ENCODE measurements at regions not wholly inside any gene's neighbourhood (a gene's known extent, or its start where the extent isn't known, plus 50 kb on each side); places are given as distances from the start of the nearest gene placed in this dataset.

GRCh38 chr5:135234242-135234641 lies 164.8 kb downstream of the MACROH2A1 start:
- no peak for TF ChIP-seq CTCF (IDR thresholded peaks at IDR 0.05)
- no peak for TF ChIP-seq EP300 (IDR thresholded peaks at IDR 0.05; ENCODE audit: low read depth)
